Spleen (tissue), 11 donors: ENCODE measurements at regions not wholly inside any gene's neighbourhood (a gene's known extent, or its start where the extent isn't known, plus 50 kb on each side); places are given as distances from the start of the nearest gene placed in this dataset.
A peak's percentile ranks its signal among the peaks of the same experiment; 100 is the strongest.

Experiments used
- DNase-seq: peaks from one replicate; pipeline ENCODE4 v3.0.0-alpha.2; 2020
- H3K27ac ChIP-seq, 8 donors: fragments of 200-600 bp; sonication (generic) in 7 of 8; 1 replicate in 4 of 8; 2 replicates in 4 of 8; pipeline versions ENCODE4 v1.5.0 to v1.8.0; 2016 to 2021; ENCODE audit warnings: inconsistent platforms in 4 of 8, mild to moderate bottlenecking in 4 of 8, moderate library complexity in 1 of 8
- H3K27me3 ChIP-seq, 7 donors: fragments of 200-600 bp; sonication (generic) in 6 of 7; replicated peaks in 1 of 7; 1 replicate in 4 of 7; 2 replicates in 3 of 7; pipeline versions ENCODE4 v1.5.0 to v1.8.0; 2016 to 2021; ENCODE audit warnings: inconsistent platforms in 3 of 7, mild to moderate bottlenecking in 1 of 7
- H3K36me3 ChIP-seq, 6 donors: fragments of 200-600 bp; sonication (generic) in 5 of 6; 1 replicate in 4 of 6; 2 replicates in 2 of 6; pipeline versions ENCODE4 v1.5.0 to v1.8.0; 2016 to 2021; ENCODE audit warnings: inconsistent platforms in 2 of 6
- H3K4me1 ChIP-seq, 6 donors: fragments of 200-600 bp; sonication (generic) in 5 of 6; 1 replicate in 3 of 6; 2 replicates in 3 of 6; pipeline versions ENCODE4 v1.5.0 to v1.8.0; 2016 to 2021; ENCODE audit warnings: inconsistent platforms in 3 of 6
- H3K4me3 ChIP-seq, 8 donors: fragments of 200-600 bp; sonication (generic) in 7 of 8; 1 replicate in 4 of 8; 2 replicates in 4 of 8; pipeline versions ENCODE4 v1.5.0 to v1.8.0; 2016 to 2021; ENCODE audit warnings: inconsistent platforms in 4 of 8, mild to moderate bottlenecking in 4 of 8, moderate library complexity in 2 of 8
- H3K9me3 ChIP-seq, 8 donors: fragments of 200-600 bp; sonication (generic) in 7 of 8; 1 replicate in 4 of 8; 2 replicates in 4 of 8; pipeline versions ENCODE4 v1.5.0 to v1.8.0; 2016 to 2021; ENCODE audit warnings: inconsistent platforms in 4 of 8
- CTCF ChIP-seq, 11 experiments: fragments of 200-600 bp in 7 of 11; fragments of 450-650 bp in 4 of 11; sonication (generic) in 4 of 11; IDR thresholded peaks in 8 of 11; conservative IDR thresholded peaks in 3 of 11; 1 replicate in 7 of 11; 2 replicates in 4 of 11; pipeline versions ENCODE4 v1.4.0 to v1.8.0; 2016 to 2021; ENCODE audit warnings: antibody characterized with exemption in 11 of 11, inconsistent platforms in 4 of 11, mild to moderate bottlenecking in 1 of 11
- POLR2A ChIP-seq, 3 donors: fragments of 450-650 bp; IDR thresholded peaks; one replicate each; pipeline ENCODE4 v1.5.1; 2017; ENCODE audit warnings: antibody characterized with exemption in 3 of 3, mild to moderate bottlenecking in 1 of 3
- POLR2AphosphoS5 ChIP-seq, 3 donors: sonication (generic); formaldehyde crosslinking; IDR thresholded peaks; one replicate each; pipeline ENCODE4 v1.5.1; 2017; ENCODE audit warnings: antibody characterized with exemption in 3 of 3
- WGBS, 5 donors: extraction: QIAGEN DNeasy Blood & Tissue Kit in 3 of 5; methylation state at CpG; one replicate each; pipeline versions ENCODE4 v1.1.5 to v1.1.7; 2013 to 2018; 5-methylcytosine and 5-hydroxymethylcytosine counted together
- intact Hi-C: fragments of 100-400 bp; cut with DNase I; formaldehyde crosslinking; loops from one replicate; pipeline ENCODE4 v1.15.0; 2023; ENCODE audit warnings: low total_unique reads
- donor health status: healthy with polysubstance abuse.
- donor health status: DM: no; HTN: no; CAD: no; lungs with moderate emphysema.
- donor health status: DM: no; HTN: no; CAD: no.
- donor health status: Bipolar disorder and iron deficiency.
- donor health status: healthy.
- donor health status: DM: no; HTN: no; CAD: no.
- donor health status: DM: yes; HTN: yes; CAD: no.

GRCh38 chr4:55255179-55255578 is 90.9 kb upstream of the SRD5A3 start:
- Histone ChIP-seq H3K27ac (no peak overlapping the region), H3K36me3 (no peaks in the 10 kb centered on the region), H3K27me3 (peaks cover 0 to 40% (median 0%) of the 10 kb centered on the region in 7 donors), H3K4me3 (no peak overlapping the region), H3K4me1 (peaks cover 0 to 2% (median 0%) of the 10 kb centered on the region in 6 donors), H3K9me3 (no peaks in the 10 kb centered on the region)
- 58 to 84% (median 80%) methylated on average over 1 of the region's 1 CpG for WGBS, 5 donors
- intact Hi-C loops, result no loop called here
- no peak for DNase-seq
- TF ChIP-seq POLR2AphosphoS5 (IDR thresholded peaks at IDR 0.05), result no peak
- TF ChIP-seq CTCF (IDR thresholded peaks at IDR 0.05 in 8 of 11, conservative IDR thresholded peaks at IDR 0.05 in 3 of 11), result no peak
- no peak for TF ChIP-seq POLR2A (IDR thresholded peaks at IDR 0.05)

- TF ChIP-seq CTCF (IDR thresholded peaks at IDR 0.05 in 8 of 11, conservative IDR thresholded peaks at IDR 0.05 in 3 of 11) (no peak), POLR2A (IDR thresholded peaks at IDR 0.05) (no peak), POLR2AphosphoS5 (IDR thresholded peaks at IDR 0.05) (no peak)
- peaks cover 0 to 2% (median 0%) of the 10 kb centered on the region in 6 donors for H3K4me1 ChIP-seq
- no peak for DNase-seq
- intact Hi-C loops, result no loop called here
- H3K27me3 ChIP-seq, result peaks cover 0 to 40% (median 0%) of the 10 kb centered on the region in 7 donors
- H3K27ac ChIP-seq, result no peak overlapping the region
- WGBS, 5 donors, result 6 to 11% (median 7%) methylated on average over 6 of the region's 6 CpGs
- no peaks in the 10 kb centered on the region for H3K9me3 ChIP-seq
- no peaks in the 10 kb centered on the region for H3K36me3 ChIP-seq
- H3K4me3 ChIP-seq, result no peak overlapping the region
These were observed 89.3 kb upstream of the SRD5A3 start for GRCh38 chr4:55256787-55257186.

- Histone ChIP-seq H3K36me3 (no peaks in the 10 kb centered on the region), H3K9me3 (peaks cover 0 to 4% (median 0%) of the 10 kb centered on the region in 8 donors), H3K4me1 (peaks cover 0 to 2% (median 0%) of the 10 kb centered on the region in 6 donors), H3K27ac (no peak overlapping the region), H3K27me3 (peaks cover 0 to 38% (median 0%) of the 10 kb centered on the region in 7 donors), H3K4me3 (no peak overlapping the region)
- 41 to 65% (median 50%) methylated on average over 5 of the region's 5 CpGs for whole genome bisulfite sequencing, 5 donors
- no peak for TF ChIP-seq POLR2A (IDR thresholded peaks at IDR 0.05)
- TF ChIP-seq POLR2AphosphoS5 (IDR thresholded peaks at IDR 0.05), result peak in 1 of 3 donors; percentile 60
- intact Hi-C loops, result no loop called here
- no peak for DNase-seq
These were observed 87.7 kb upstream of the SRD5A3 start for GRCh38 chr4:55258152-55258865.

- Histone ChIP-seq H3K4me3 (no peak overlapping the region), H3K9me3 (peaks cover 0 to 5% (median 0%) of the 10 kb centered on the region in 8 donors), H3K27me3 (peaks cover 0 to 38% (median 0%) of the 10 kb centered on the region in 7 donors), H3K36me3 (no peaks in the 10 kb centered on the region), H3K4me1 (peaks cover 0 to 2% (median 0%) of the 10 kb centered on the region in 6 donors), H3K27ac (no peak overlapping the region)
- intact Hi-C loops, result no loop called here
- 73 to 91% (median 87%) methylated on average over 3 of the region's 3 CpGs for WGBS, 5 donors
- no peak for DNase-seq
- TF ChIP-seq POLR2A (IDR thresholded peaks at IDR 0.05) (no peak), CTCF (IDR thresholded peaks at IDR 0.05 in 8 of 11, conservative IDR thresholded peaks at IDR 0.05 in 3 of 11) (no peak), POLR2AphosphoS5 (IDR thresholded peaks at IDR 0.05) (no peak)
These were observed 86.7 kb upstream of the SRD5A3 start for GRCh38 chr4:55259294-55259693.
